Neuronal stem cell (in vitro differentiated cells): ENCODE measurements at regions not wholly inside any gene's neighbourhood (a gene's known extent, or its start where the extent isn't known, plus 50 kb on each side); places are given as distances from the start of the nearest gene placed in this dataset.

Experiments
- DNase-seq: peaks from one replicate; pipeline ENCODE4 v3.0.0-alpha.2; 2013; ENCODE audit warnings: low spot score
- H2AFZ ChIP-seq: one replicate; pipeline ENCODE4 v1.6.1; 2013; ENCODE audit warnings: mild to moderate bottlenecking, low read length, inconsistent platforms
- H2AK5ac ChIP-seq: 2 replicates; pipeline ENCODE4 v1.6.1; 2013; ENCODE audit warnings: low read depth, mild to moderate bottlenecking, inconsistent platforms, low read length, moderate library complexity, mixed read lengths
- H2BK120ac ChIP-seq: 2 replicates; pipeline ENCODE4 v1.6.1; 2013; ENCODE audit warnings: low read depth, mild to moderate bottlenecking, inconsistent platforms, low read length, moderate library complexity, mixed read lengths
- H2BK12ac ChIP-seq: one replicate; pipeline ENCODE4 v1.6.1; 2013; ENCODE audit warnings: low read length, inconsistent platforms
- H2BK15ac ChIP-seq: 2 replicates; pipeline ENCODE4 v1.6.1; 2013; ENCODE audit warnings: mild to moderate bottlenecking, low read length, inconsistent platforms, mixed read lengths
- H2BK5ac ChIP-seq: one replicate; pipeline ENCODE4 v1.6.1; 2013; ENCODE audit warnings: inconsistent platforms, mild to moderate bottlenecking, low read length, moderate library complexity
- H3K14ac ChIP-seq: one replicate; pipeline ENCODE4 v1.6.1; 2013; ENCODE audit warnings: low read length, inconsistent platforms
- H3K18ac ChIP-seq: 2 replicates; pipeline ENCODE4 v1.6.1; 2013; ENCODE audit warnings: low read length, inconsistent platforms
- H3K23ac ChIP-seq: 2 replicates; pipeline ENCODE4 v1.6.1; 2013; ENCODE audit warnings: low read depth, mild to moderate bottlenecking, mixed read lengths, low read length, inconsistent platforms; ENCODE audit not compliant: poor library complexity
- H3K27ac ChIP-seq: replicated peaks from 3 replicates; pipeline ENCODE4 v1.5.1; 2013; ENCODE audit warnings: low read length, inconsistent platforms
- H3K27me3 ChIP-seq, 3 experiments: 2 replicates each; pipeline ENCODE4 v1.6.1; 2013; ENCODE audit warnings: low read length in 3 of 3, mild to moderate bottlenecking in 2 of 3, inconsistent platforms in 1 of 3, low read depth in 1 of 3, mixed read lengths in 1 of 3, moderate library complexity in 1 of 3; ENCODE audit not compliant: control insufficient read depth in 3 of 3, insufficient read depth in 3 of 3
- H3K36me3 ChIP-seq, 2 donors: replicated peaks in 1 of 2; 2 replicates each; pipeline ENCODE4 v1.6.1; 2013; ENCODE audit warnings: low read length in 2 of 2; ENCODE audit not compliant: control insufficient read depth in 2 of 2, insufficient read depth in 2 of 2
- H3K4ac ChIP-seq: 2 replicates; pipeline ENCODE4 v1.6.1; 2013; ENCODE audit warnings: inconsistent platforms, mild to moderate bottlenecking, low read length, moderate library complexity
- H3K4me1 ChIP-seq, 2 donors: 1 replicate in 1 of 2; 2 replicates in 1 of 2; pipeline ENCODE4 v1.6.1; 2013; ENCODE audit warnings: low read length in 2 of 2, low read depth in 1 of 2; ENCODE audit not compliant: control insufficient read depth in 2 of 2, insufficient read depth in 1 of 2
- H3K4me2 ChIP-seq: one replicate; pipeline ENCODE4 v1.6.1; 2013; ENCODE audit warnings: mild to moderate bottlenecking, low read length, inconsistent platforms; ENCODE audit not compliant: insufficient read depth, poor library complexity, severe bottlenecking
- H3K4me3 ChIP-seq, 2 donors: 2 replicates each; pipeline ENCODE4 v1.5.1; 2013; ENCODE audit warnings: low read length in 2 of 2, mild to moderate bottlenecking in 2 of 2, inconsistent platforms in 1 of 2, moderate library complexity in 1 of 2
- H3K79me1 ChIP-seq: one replicate; pipeline ENCODE4 v1.6.1; 2013; ENCODE audit warnings: low read depth, mild to moderate bottlenecking, inconsistent platforms, low read length, moderate library complexity
- H3K9ac ChIP-seq: one replicate; pipeline ENCODE4 v1.6.1; 2013; ENCODE audit warnings: mild to moderate bottlenecking, low read depth, low read length, inconsistent platforms; ENCODE audit not compliant: poor library complexity
- H3K9me3 ChIP-seq, 2 donors: replicated peaks in 1 of 2; 2 replicates each; pipeline versions ENCODE3 to v1.6.1; 2013; ENCODE audit warnings: low read length in 2 of 2, mild to moderate bottlenecking in 2 of 2, inconsistent platforms in 1 of 2, low read depth in 1 of 2, mixed read lengths in 1 of 2, moderate library complexity in 1 of 2; ENCODE audit not compliant: control insufficient read depth in 2 of 2, insufficient read depth in 1 of 2
- H4K8ac ChIP-seq: one replicate; pipeline ENCODE4 v1.6.1; 2013; ENCODE audit warnings: low read depth, mild to moderate bottlenecking, inconsistent platforms, low read length, moderate library complexity
- H4K91ac ChIP-seq: one replicate; pipeline ENCODE4 v1.6.1; 2013; ENCODE audit warnings: low read length, low read depth, mild to moderate bottlenecking, inconsistent platforms; ENCODE audit not compliant: poor library complexity
- WGBS, 2 donors: extraction: QIAGEN DNeasy Blood & Tissue Kit; methylation state at CpG; one replicate each; pipeline ENCODE4 v1.1.7; 2013; ENCODE audit warnings: missing lambda C conversion rate in 2 of 2, mixed read lengths in 1 of 2; ENCODE audit not compliant: insufficient read length in 2 of 2, insufficient replicate concordance in 1 of 2; ENCODE audit errors: extremely low coverage in 2 of 2; 5-methylcytosine and 5-hydroxymethylcytosine counted together

DNA sequence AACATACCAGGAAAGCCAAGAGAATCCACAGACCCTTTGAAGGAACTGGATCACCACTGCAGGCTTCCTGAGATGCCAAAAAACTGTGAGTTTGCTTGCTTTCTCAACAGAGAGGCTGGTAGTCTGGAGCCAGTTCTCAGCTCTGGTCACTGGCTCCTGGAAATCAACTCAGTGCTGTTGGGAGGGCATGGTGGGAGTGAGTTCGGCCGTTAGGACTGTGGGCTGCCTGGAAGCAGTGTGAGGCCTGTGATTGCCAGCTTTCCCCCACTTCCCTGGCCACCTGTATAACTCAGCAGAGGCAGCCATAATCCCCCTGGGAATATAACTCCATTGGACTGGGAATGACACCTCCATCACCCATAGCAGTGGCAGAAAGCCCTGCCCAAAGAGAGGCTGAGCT, 122.0 kb upstream of the FSTL5 start:
- Histone ChIP-seq H2BK5ac (no peak overlapping the region), H2AFZ (no peak overlapping the region), H3K9me3 (no peaks in the 10 kb centered on the region), H2BK12ac (no peak overlapping the region), H2BK15ac (no peak overlapping the region), H4K8ac (no peak overlapping the region), H3K79me1 (no peaks in the 10 kb centered on the region), H3K9ac (no peak overlapping the region), H3K27me3 (no peaks in the 10 kb centered on the region), H3K4me2 (no peak overlapping the region), H3K18ac (no peak overlapping the region), H2AK5ac (no peak overlapping the region), H2BK120ac (no peak overlapping the region), H4K91ac (no peak overlapping the region), H3K4ac (no peak overlapping the region), H3K36me3 (no peaks in the 10 kb centered on the region), H3K27ac (no peak overlapping the region), H3K23ac (no peak overlapping the region), H3K4me1 (no peaks in the 10 kb centered on the region), H3K14ac (no peak overlapping the region), H3K4me3 (no peak overlapping the region)
- no CpG with 5 or more reads among the region's 2 CpGs for WGBS, 2 donors
- DNase-seq, result no peak

DNA sequence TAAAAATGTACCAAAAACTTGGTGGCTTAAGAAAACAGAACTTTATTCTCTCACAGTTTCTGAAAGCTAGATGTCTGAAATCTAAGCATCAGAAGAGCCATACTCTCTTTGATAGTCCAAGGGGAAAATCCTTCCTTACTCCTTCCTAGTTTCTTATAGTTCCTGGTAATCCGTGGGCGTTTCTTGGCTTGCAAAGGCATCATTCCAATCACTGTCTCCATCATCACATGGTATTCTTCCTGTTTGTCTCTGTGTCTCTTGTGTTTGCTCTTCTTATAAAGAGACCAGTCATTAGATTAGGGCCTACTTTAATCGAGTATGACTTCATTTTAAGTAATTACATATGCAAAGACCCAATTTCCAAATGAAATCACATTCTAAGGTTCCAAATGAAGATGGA, 118.9 kb upstream of the FSTL5 start:
- H3K4me1 ChIP-seq, result no peaks in the 10 kb centered on the region
- H2BK15ac ChIP-seq, result no peak overlapping the region
- no peak overlapping the region for H3K18ac ChIP-seq
- H3K4me3 ChIP-seq, result no peak overlapping the region
- no peak overlapping the region for H4K91ac ChIP-seq
- no peak overlapping the region for H4K8ac ChIP-seq
- no peak overlapping the region for H3K4me2 ChIP-seq
- no peak for DNase-seq
- H3K4ac ChIP-seq, result no peak overlapping the region
- no peak overlapping the region for H3K14ac ChIP-seq
- no peak overlapping the region for H2AK5ac ChIP-seq
- H2AFZ ChIP-seq, result no peak overlapping the region
- H2BK5ac ChIP-seq, result no peak overlapping the region
- no peak overlapping the region for H3K9ac ChIP-seq
- no peaks in the 10 kb centered on the region for H3K79me1 ChIP-seq
- H2BK12ac ChIP-seq, result no peak overlapping the region
- no CpG with 5 or more reads among the region's 3 CpGs for WGBS, 2 donors
- H3K9me3 ChIP-seq, result no peaks in the 10 kb centered on the region
- no peaks in the 10 kb centered on the region for H3K36me3 ChIP-seq
- no peak overlapping the region for H3K23ac ChIP-seq
- H2BK120ac ChIP-seq, result no peak overlapping the region
- no peak overlapping the region for H3K27ac ChIP-seq
- H3K27me3 ChIP-seq, result no peaks in the 10 kb centered on the region

DNA sequence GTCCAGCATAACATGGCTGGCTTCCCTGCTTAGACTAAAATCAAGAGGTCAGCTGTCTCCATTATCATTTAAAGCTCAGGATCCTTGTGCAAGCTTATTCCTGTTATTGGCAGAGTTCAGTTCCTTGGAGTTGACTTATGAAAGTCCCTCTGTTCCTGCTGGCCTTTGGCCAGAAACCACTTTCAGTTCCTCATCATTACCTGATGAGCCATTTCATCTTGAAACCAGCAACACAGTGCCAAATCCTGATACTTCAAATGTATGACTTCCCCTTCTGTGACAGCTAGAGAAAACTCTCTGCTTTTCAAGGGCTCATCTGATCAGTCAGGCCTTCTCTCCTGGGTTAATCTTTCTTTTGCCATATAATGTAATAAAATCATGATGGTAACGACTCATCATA, 110.6 kb upstream of the FSTL5 start:
- Histone ChIP-seq H2AK5ac (no peak overlapping the region), H2BK12ac (no peak overlapping the region), H3K4ac (no peak overlapping the region), H4K91ac (no peak overlapping the region), H2BK5ac (no peak overlapping the region), H3K27me3 (no peaks in the 10 kb centered on the region), H3K36me3 (no peaks in the 10 kb centered on the region), H3K18ac (no peak overlapping the region), H3K4me3 (no peak overlapping the region), H3K14ac (no peak overlapping the region), H3K9ac (no peak overlapping the region), H2BK15ac (no peak overlapping the region), H2AFZ (no peak overlapping the region), H3K27ac (no peak overlapping the region), H3K4me2 (no peak overlapping the region), H2BK120ac (no peak overlapping the region), H3K79me1 (no peaks in the 10 kb centered on the region), H4K8ac (no peak overlapping the region), H3K23ac (no peak overlapping the region), H3K9me3 (no peaks in the 10 kb centered on the region), H3K4me1 (no peaks in the 10 kb centered on the region)
- WGBS, 2 donors, result no CpG with 5 or more reads among the region's 1 CpG
- no peak for DNase-seq

DNA sequence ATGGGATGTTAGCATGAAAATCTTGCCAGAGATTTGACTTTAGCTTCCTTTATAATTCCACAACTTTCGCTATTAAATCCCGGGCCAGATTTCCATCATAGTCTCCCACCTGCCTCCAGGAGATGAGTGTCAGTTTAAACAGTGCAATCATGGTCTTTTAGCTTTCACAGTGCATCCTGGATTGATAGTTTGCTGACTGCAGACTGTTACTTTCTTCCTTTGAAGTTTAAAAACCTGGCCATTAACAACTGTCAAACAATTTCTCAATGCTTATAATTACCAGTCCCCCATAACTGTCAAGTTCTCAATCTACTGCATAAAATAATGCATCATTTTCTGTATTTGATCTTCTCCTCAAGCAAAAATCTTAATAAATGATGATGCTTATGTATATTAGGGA, 108.4 kb upstream of the FSTL5 start:
- H3K14ac ChIP-seq, result no peak overlapping the region
- no peak overlapping the region for H3K4me2 ChIP-seq
- H3K27me3 ChIP-seq, result no peaks in the 10 kb centered on the region
- no peak overlapping the region for H4K8ac ChIP-seq
- no peaks in the 10 kb centered on the region for H3K4me1 ChIP-seq
- H3K9me3 ChIP-seq, result no peaks in the 10 kb centered on the region
- H3K27ac ChIP-seq, result no peak overlapping the region
- no peak overlapping the region for H2AK5ac ChIP-seq
- no peak overlapping the region for H2BK15ac ChIP-seq
- no CpG with 5 or more reads among the region's 2 CpGs for WGBS, 2 donors
- no peak overlapping the region for H2BK5ac ChIP-seq
- no peak for DNase-seq
- H3K23ac ChIP-seq, result no peak overlapping the region
- no peak overlapping the region for H4K91ac ChIP-seq
- no peaks in the 10 kb centered on the region for H3K79me1 ChIP-seq
- no peak overlapping the region for H3K4me3 ChIP-seq
- no peak overlapping the region for H2AFZ ChIP-seq
- H3K18ac ChIP-seq, result no peak overlapping the region
- H3K9ac ChIP-seq, result no peak overlapping the region
- H2BK12ac ChIP-seq, result no peak overlapping the region
- no peaks in the 10 kb centered on the region for H3K36me3 ChIP-seq
- no peak overlapping the region for H2BK120ac ChIP-seq
- H3K4ac ChIP-seq, result no peak overlapping the region
